HS-27A (cell line): ENCODE measurements at regions not wholly inside any gene's neighbourhood (a gene's known extent, or its start where the extent isn't known, plus 50 kb on each side); places are given as distances from the start of the nearest gene placed in this dataset.
"Not testable (repeated sequence)": the region's sequence is repeated elsewhere in the genome, so short reads cannot be mapped to it uniquely, and the experiment has no call there.

Source experiments
- DNase-seq: peaks from one replicate; pipeline ENCODE4 v3.0.0-alpha.2; 2012; ENCODE audit warnings: low read depth, missing footprints

- no peak for DNase-seq
Observed at GRCh38 chr5:56421246-56422075, 188.3 kb upstream of the ANKRD55 start.

- no peak for DNase-seq
Observed at GRCh38 chr5:56420323-56420722, 187.2 kb upstream of the ANKRD55 start.

DNA sequence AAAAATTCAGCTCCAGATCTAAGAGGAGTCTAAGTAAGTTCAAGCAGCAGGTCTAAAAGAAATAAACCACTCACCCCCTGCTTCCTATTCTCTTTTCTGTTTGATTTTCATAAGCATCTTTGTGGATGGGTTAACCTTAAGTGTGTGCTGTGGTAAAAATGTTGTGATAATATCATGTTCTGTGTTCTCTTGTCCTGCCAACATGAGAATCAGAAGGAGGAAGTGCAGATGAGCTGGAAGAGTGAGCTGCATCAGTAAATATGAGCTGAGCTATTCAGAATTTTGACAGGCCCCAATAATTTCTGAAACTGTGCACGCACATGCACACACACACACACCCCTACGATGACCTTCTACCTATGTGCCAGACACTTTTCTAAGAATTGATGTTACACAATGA, 186.5 kb upstream of the ANKRD55 start:
- DNase-seq, result no peak

DNA sequence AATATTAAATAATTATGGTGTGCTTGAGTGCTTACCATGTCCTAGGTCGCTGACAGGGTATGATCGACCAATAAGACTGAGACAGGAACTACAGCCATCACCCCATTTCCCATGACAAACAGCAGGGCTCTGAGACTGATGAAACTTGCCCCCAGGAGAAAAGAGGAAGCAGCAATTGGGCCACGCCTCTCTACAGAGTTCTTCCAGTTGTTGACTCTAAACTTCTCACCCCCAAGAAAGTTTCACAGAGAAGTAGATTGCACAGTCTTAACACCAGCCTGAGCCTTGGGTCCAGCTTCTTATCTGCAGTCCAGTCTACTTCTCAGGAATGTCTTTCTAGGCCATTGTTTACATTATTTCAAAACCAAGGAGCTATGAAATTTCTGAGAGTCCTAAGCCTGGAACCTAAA, 182.2 kb upstream of the ANKRD55 start:
- peak; percentile 9 for DNase-seq

- DNase-seq, result no peak
Observed at GRCh38 chr5:56414066-56414465, 180.9 kb upstream of the ANKRD55 start.

DNA sequence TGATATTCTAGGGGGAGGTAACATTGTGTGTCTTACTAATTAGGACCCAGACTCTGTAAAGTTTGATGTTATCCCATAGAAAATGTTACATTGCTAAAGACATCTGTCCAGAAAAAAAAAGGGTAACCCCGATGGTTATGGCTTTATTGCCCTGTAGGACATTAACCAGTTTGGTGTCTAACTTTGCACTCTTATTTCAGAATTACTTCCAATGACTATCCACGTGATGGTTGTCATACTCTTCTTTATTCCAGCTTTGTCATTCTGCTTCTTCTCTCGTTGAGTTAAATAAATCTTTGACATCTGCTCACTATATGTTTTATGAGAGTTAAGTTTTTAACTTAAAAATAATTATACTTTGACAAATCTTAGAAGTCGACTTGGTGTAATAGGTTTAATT, 180.4 kb upstream of the ANKRD55 start:
- DNase-seq, result no peak

- no peak for DNase-seq
Observed at GRCh38 chr5:56412601-56413379, 179.7 kb upstream of the ANKRD55 start.

- no peak for DNase-seq
Observed at GRCh38 chr5:56410696-56411095, 177.6 kb upstream of the ANKRD55 start.

DNA sequence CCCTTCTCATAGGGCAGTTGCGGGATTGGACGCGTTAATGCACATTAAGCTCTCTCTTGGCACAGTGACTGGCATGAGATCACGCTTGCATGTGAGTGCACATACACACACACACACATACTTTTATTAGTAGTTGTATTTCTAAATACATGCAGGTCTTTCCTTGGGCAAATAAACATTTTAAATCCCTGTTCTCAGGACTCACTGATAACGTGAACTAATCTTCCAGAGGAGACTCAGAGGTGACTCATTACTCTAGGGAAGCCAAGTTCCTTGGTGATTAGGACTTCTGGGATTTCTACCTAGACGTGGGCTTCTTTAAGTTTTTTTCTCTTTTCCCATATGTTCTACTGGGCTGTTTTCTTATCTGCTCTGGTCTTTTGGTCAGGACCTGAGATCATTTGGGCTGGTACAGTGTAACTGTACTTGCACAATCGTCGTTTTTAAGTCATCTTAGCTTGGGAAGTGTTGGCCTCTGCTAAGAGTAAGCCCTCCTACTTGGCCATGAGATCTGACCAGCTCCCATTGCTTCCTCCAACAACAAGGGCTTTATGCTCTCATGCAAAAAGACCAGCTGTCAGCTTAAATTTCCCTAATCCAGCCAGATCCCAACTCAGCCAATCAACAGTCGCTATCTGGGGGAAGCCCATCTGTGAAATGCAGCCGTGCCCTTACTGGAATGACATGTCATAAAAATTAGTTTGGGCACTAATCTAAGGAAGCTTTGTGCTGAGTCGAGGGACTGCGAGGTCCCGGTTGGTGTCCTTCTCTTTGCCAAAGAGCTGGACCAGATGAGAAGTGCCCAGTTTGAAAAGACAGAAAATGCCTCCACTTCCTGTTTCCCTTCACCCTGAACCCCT, 176.4 kb upstream of the ANKRD55 start:
- DNase-seq, result peak; percentile 60

DNA sequence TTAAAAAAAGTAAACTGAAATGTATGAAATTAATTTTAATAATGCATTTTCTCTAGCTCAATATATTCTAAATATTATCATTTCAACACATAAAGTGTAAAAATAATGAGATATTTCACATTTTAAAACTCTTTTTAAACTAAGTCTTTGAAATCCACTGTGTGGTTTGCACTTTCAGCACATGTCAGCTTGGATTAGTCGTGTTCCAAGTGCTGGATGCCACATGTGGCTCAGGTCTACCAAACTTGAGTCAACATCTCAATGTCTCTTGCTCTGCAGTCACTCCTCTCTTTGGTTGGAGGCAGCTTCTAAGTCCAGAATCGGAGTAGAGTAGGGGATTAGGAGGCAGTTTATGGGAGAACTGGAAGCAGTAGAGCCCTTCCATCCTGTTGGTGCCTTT, 173.7 kb upstream of the ANKRD55 start:
- no peak for DNase-seq

DNA sequence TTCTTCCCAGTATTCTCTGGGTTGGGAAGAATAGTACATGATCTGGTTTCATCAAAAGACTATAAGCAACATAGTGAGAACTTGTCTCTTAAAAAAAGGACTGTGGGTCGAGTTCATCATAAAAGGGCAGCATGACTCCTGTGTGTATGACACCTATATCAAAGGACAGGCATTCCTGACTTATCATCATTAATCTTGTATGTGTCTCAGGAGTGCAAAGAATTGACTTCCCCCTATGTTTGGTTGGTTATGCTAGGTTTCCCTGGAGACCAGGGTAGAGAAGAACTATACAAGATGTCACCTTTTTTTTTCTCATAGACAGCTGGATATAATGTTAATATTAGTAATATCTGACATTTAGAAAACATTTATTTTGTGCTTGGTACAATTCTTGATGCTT, 173.1 kb upstream of the ANKRD55 start:
- no peak for DNase-seq

DNA sequence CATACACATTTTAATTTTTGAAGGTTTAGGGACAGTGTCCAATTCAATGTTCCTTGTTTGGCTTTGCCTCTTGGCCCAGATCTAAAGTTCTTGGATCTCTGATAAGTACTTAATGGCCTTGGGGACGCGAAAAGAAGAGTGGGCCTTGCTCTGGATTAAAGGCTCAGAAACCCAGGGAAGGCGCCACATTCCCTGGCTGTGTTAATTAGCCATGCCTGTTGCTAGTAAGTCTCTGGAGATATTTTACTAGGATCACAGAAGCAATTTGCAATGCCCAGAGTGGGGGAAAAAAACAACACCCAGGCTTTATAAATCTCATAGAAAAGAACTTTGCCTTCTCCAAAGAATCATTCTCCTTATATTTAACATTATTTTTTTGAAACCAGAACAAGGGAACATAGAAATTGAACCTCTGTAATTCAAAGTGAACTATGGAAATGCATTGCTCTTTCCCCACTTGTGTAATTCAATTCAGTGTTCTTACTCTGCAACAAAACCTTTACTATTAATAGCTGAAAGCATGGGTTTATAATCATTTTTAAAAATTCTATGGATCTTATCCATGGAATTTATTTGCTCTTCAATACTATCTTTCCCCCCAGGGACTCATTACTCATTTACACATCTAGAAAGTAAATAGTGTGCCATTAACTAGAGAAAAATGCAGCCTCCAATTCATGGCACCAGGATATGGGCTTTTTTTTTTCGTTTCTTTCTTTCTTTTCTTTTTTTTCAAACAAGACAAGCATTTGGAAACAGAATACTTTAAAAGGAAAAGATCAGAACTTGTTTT, 172.2 kb upstream of the ANKRD55 start:
- no peak for DNase-seq

DNA sequence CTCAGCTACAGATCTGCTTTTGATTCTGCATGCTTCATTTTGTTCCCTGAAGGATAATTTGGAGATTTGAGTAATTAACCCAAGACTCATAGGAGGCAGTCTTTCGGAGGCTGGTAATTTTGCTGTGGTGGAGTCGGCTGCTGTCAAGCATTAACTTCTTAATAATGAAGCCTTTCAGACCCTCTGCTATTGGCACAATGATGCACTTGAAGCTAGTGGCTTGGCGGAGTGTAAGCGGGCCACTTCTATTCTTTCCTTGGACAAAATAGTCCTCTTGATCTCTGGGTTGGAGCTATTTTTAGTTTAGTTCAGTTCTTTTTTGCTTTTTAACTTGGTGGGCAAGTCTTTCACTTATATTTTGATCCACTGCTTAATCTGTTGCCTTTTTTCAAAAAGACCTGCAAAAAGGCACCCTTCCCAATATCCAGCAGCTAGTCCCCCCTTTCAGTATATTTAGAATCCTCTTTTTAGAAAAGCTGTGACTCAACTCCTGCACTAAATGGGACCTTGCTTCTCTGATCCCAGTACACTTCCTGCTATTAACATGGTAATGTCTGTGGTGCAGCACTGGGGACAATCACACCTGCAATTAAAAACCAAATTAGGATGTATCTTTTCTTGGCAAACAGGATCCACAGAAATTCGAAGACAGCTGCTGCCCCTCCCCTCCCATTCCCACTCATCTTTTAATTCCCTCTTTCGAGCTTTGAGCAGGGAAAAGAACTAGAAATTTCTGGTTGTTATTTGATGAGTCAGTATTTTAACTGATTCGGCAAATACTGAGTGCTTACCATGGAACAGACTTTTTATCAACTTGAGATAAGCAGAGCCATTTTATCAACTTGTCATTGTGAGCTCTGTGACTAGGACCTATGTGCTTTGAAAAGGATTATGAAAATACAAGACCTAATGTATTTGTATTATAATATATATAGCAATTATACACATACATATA, 169.4 kb upstream of the ANKRD55 start:
- no peak for DNase-seq

DNA sequence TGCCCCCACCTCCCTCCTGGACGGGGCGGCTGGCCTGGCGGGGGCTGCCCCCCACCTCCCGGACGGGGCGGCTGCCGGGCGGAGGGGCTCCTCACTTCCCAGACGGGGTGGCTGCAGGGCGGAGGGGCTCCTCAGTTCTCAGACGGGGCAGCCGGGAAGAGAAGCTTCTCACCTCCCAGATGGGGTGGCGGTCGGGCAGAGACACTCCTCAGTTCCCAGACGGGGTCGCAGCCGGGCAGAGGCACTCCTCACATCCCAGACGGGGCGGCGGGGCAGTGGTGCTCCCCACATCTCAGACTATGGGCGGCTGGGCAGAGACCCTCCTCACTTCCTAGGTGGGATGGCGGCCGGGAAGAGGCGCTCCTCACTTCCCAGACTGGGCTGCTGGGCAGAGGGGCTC, 164.7 kb upstream of the ANKRD55 start:
- not testable (repeated sequence) for DNase-seq

- no peak for DNase-seq
Observed at GRCh38 chr5:56396634-56397033, 163.5 kb upstream of the ANKRD55 start.

GRCh38 chr5:56389261-56389660, 156.1 kb upstream of the ANKRD55 start:
- no peak for DNase-seq

- DNase-seq, result no peak
Observed at GRCh38 chr5:56388229-56388985, 155.3 kb upstream of the ANKRD55 start.

- no peak for DNase-seq
Observed at GRCh38 chr5:56386046-56386445, 152.9 kb upstream of the ANKRD55 start.

DNA sequence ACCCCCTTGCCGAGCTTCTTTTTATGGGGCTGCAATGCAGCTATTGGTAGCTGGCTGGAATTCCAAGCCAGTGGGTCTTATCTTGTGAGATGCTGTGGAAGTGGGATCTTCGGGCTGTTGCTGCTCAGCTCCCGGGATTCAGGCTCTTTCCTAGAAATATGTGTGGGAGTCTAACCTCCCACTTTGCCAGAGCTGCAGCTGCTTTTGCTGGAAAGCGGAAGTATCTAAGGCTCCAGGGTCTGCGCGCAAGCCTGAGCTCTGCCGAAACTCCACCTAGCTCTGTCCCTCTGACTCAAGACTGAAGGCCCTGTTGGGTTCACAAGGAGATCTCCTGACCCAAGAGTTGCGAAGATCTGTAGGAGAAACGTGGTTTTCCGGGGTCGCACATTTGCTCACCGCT, 151.1 kb upstream of the ANKRD55 start:
- no peak for DNase-seq

GRCh38 chr5:56383761-56384160, 150.6 kb upstream of the ANKRD55 start:
- no peak for DNase-seq
